ENCODE measurements at regions not wholly inside any gene's neighbourhood (a gene's known extent, or its start where the extent isn't known, plus 50 kb on each side); places are given as distances from the start of the nearest gene placed in this dataset.
"Not testable (repeated sequence)": the region's sequence is repeated elsewhere in the genome, so short reads cannot be mapped to it uniquely, and the experiment has no call there.

DNA sequence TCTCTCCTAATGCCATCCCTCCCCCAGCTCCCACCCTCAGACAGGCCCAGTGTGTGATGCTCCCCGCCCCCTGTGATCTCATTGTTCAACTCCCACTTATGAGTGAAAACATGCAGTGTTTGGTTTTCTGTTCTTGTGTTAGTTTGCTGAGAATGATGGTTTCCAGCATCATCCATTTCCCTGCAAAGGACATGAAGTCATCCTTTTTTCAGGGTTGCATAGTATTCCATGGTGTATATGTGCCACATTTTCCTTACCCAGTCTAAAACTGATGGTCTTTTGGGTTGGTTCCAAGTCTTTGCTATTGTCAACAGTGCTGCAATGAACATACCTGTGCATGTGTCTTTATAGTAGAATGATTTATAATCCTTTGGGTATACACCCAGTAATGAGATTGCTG lies 89.3 kb upstream of the WDR75 start:
- TF ChIP-seq POLR2A (IDR thresholded peaks at IDR 0.05; ENCODE audit: low read length); GATA1 (IDR thresholded peaks at IDR 0.05; ENCODE audit: low read depth, low read length): not testable (repeated sequence)
